GM21381 (cell line): ENCODE measurements at regions not wholly inside any gene's neighbourhood (a gene's known extent, or its start where the extent isn't known, plus 50 kb on each side); places are given as distances from the start of the nearest gene placed in this dataset.
"Not testable (repeated sequence)": the region's sequence is repeated elsewhere in the genome, so short reads cannot be mapped to it uniquely, and the experiment has no call there.

Experiments
- ATAC-seq: cut with Tn5 transposase; IDR thresholded peaks from one replicate; pipeline ENCODE4 v1.9.1; 2021; ENCODE audit warnings: mild to moderate bottlenecking, moderate library complexity; ENCODE audit not compliant: unreplicated experiment

- ATAC-seq, result no peak
Measured at GRCh38 chr14:43012817-43013216, 1406.1 kb downstream of the LRFN5 start.

DNA sequence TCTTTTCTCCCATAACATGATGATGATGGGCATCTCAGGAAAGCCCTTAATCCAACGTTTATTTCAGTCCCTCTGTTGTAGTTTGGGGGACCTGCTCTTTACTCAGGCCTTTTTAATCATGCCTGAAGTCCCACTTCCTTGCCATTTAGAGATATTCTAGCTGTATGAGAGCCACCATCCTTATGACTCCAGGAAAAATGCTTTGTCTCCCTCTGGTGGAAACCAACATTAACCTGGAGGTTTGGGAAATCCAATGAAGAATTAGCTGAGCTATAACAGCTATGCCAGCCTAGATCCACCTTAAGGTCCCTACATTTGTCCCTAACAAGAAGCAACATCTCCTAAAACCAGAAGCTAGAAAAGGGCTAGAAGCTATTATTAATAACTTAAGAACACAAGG is 1399.1 kb downstream of the LRFN5 start:
- ATAC-seq, result no peak

DNA sequence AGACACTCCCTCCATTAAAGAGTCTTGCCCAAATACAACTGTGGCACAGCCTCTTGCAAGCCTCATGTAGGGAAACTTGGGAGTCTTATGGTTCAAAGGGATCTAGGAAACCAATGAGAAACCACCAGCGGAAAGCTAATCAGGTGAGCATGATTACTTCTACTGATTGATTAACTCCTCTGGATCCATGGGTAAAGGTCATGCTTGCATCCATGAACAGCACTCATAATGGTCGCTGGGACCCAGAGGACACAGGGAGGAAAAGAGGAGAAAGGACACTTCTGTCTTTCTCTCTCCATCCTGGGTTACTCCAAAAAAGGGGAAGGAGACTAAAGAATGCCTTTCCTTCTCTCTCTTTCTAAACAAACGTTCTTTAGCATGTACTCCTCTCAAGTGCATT is 1397.2 kb downstream of the LRFN5 start:
- ATAC-seq, result no peak

GRCh38 chr14:43001731-43002130 is 1395.1 kb downstream of the LRFN5 start:
- no peak for ATAC-seq

DNA sequence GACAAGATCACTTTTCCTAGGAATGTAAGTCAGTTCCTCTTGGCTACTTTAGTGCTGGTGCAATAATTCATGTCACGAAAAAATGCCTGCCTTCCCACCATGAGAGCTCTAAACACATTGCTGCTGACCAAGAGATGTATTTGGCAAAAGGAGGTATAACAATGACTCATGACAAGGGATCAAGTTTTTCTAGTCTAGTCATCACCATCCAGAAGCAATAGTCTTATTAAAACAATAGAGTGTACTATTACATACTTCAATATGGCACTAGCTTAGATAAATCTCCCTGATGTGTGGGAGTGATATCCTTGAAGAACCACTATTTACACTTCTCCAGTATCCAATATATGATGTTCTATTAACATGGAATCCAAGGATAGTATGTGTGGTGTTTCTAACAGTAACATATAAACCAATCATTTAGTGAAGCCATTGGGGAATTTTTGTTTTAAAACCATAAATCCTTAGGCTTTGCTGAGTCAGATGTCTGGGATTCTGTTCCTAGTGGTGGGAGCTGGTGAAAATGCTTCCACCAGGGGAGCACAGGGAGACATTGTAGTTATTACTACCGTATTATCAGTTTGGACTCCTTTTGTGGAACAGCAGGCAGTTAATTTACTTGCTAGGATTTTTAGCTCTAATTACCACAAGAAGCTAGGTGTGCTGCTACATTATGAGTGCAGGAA is 1387.5 kb downstream of the LRFN5 start:
- ATAC-seq, result no peak

DNA sequence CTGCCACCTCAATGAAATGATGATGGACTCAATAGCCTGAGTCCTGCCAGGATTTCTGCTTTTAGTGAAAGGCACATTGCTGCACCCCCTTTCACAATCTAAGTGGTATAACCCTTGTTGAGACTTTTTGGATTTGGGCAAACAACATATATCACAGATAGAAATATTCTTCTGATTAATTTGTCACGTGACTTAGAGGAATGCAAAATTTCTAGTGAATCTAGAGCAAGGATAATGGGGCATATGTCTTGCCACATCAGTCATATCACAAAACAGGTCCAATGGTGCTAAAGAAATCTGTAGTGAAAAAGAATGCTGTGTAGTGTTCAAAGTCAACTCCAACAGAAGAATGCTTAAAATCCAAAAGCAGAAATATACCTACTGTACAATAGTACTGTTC is 1386.3 kb downstream of the LRFN5 start:
- no peak for ATAC-seq

DNA sequence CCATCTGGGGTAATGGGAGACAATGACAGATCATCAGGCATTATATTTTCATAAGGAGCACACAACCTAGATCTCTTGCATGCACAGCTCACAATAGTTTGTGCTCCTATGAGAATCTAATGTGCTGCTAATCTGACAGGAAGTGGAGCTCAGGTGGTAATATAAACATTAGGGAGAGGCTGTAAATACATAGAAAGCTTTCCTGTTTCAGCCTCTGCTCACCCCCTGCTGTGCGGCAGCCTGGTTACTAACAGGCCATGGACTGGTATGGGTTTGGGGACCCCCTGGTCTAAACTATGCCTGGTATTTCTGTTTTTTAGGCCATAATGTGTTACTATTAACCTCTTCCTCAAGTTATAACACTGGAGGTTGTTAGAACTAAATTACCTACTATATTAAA is 1373.7 kb downstream of the LRFN5 start:
- ATAC-seq, result no peak

- ATAC-seq, result not testable (repeated sequence)
Measured at GRCh38 chr14:42973171-42973570, 1366.5 kb downstream of the LRFN5 start.

DNA sequence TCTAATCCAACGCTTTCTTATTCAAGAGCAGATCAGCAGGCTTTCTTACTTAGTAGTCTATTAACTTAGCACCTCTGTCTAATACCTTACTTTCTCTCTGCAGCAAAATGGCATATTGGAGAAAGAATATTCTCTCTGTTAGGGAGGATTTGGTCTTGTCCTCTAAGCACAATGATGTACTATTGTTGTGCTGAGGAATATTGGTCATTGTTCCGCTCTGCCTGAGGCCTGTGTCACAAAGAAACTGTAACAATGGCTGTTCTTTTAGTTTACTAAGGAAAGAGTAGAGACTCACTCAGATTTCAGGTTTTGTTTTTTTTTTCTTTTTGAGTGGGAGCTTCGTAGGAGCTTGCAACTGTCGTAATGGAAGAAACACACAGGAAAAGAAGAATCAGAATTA is 1358.8 kb downstream of the LRFN5 start:
- ATAC-seq, result no peak

DNA sequence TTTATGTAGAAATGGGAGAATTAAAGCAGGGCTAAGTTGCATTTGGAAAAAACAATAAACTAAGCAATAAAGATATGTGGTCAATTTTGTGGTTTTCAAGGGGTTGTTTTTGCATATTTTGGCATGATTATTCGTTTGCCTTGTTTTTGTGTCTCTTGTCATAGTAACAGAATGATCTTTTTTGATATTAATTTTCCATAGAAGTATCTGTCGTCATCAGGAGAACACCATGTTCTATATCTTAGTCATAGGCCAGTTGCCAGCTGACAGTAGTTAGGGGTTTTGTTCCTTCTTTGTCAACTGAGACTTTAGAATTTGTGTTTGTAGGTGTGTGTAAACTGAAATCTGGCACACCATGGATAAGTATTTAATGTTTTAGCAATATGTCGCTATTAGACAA is 1354.8 kb downstream of the LRFN5 start:
- ATAC-seq, result no peak

- ATAC-seq, result no peak
Measured at GRCh38 chr14:42950363-42950762, 1343.7 kb downstream of the LRFN5 start.

- ATAC-seq, result no peak
Measured at GRCh38 chr14:42947991-42948390, 1341.3 kb downstream of the LRFN5 start.

DNA sequence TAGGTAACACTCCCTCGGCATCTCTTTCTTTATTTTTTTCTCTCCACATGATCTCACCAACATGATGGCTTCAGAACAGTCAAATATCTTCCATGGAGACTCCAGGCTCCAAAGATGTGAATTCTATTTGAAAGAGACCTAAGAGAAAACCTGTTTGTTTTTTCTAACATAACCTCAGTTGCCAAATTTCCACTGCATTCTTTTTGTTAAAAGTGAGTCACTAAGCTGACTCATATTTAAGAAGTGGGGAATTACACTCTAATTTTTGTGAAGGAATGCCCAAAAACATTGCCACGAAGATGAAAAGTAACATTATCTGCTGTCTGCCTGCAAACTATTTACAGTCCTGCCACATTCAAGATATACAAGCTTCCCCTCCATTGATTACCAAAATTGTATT is 1337.6 kb downstream of the LRFN5 start:
- ATAC-seq, result no peak

DNA sequence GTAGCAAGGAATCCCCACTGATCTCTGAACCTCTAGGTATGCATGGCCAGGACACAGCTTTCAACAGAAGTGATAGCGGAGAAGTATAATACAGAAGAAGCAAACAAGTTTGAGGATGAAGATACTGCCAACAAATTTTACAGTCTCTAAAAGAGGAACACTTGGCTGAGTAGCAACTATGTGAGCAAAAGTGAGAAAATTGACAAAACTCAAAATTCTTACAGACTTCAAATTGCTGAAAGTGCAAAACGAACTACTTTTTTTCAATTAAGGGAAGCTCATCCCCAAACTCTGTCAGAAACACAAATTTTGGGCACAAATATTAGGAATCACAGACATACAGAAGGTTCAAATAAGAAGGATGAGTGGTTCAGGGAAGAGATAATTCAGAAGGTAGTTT is 1324.6 kb downstream of the LRFN5 start:
- no peak for ATAC-seq

- no peak for ATAC-seq
Measured at GRCh38 chr14:42929806-42930480, 1323.3 kb downstream of the LRFN5 start.

DNA sequence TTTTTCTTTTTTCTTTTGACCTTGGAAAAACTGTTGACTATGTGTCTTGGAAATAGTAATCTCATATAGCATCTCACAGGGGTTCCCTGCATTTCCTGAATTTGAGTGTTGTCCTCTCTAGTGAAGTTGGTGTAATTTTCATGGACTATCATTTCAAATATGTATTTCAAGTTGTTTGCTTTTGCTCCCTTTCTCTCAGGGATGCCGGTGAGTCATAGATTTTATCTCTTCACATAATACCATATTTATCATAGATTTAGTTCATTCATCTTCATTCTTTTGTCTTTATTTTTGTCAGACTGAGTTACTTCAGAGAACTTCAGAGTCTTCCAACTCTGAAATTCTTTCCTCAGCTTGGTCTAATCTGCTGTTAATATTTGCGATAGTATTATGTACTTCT is 1320.6 kb downstream of the LRFN5 start:
- no peak for ATAC-seq

- no peak for ATAC-seq
Measured at GRCh38 chr14:42921901-42922300, 1315.2 kb downstream of the LRFN5 start.

GRCh38 chr14:42918615-42919014 is 1311.9 kb downstream of the LRFN5 start:
- ATAC-seq, result no peak

DNA sequence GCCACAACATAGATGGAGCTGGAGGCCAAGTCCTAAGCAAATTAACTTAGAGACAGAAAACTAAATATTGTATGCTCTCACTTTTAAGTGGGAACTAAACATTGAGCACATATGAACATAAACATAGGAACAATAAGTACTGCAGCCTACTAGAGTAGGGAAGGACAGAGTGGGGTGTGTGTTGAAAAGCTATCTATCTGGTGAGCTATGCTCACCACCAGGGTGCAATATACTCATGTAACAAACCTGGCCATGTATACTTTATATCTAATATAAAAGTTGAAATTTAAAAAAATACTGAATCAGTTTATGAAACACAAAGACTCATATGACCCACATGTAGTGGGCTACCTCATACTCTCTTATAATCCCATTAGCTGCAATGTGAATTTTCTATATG is 1305.0 kb downstream of the LRFN5 start:
- ATAC-seq, result no peak

DNA sequence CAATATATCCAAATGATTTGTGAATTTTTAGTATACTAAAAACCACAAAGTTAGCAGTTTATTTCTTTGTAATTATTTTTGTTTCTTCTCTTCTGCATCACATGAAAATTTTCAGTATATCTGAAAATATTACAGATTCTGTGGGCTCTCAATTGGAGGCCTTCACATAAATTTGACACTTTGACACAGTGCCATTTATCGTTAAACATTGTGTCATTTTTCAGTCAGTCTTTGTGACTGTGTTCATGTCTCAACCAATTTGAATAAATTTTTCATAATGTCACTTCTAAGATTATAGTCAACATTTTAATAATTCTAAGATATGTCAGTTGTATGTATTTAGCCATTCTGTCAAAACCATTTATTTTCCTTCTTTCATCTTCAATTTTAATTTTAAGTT is 1303.0 kb downstream of the LRFN5 start:
- ATAC-seq, result no peak

DNA sequence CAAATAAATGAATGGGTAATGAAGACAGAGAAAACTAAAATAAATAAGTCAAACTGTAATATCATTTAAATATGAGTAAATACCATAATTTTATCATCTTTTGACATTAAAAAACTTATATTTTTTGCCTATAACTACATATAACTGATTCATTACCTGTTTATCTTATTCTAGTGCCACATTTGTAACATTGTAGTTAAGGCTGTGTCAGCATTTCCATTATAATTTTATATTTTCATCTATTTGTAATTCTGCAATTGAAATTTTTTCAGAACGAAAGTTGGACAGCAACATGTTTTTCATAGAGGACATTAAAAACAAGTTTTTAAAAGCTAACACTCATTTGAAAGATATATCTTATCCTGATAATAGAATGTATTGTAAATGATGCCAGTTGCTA is 1286.5 kb downstream of the LRFN5 start:
- ATAC-seq, result no peak

DNA sequence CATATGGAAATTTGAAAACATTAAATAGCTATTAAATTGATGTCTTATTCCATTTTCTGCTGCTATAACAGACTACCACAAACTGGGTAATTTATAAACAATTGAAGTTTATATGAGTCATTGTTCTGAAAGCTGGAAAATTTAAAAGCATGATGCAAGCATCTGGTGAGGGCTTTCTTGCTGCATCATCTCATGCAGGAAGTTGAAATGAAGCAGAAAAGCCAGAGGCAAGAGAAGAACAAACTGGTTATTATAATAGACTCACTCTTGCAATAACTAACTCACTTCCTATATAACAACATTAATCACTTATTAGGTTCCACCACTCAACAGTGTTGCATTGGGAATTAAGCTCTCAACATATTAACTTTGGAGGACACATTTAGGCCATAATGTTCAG is 1277.4 kb downstream of the LRFN5 start:
- no peak for ATAC-seq

GRCh38 chr14:42877716-42878115 is 1271.0 kb downstream of the LRFN5 start:
- no peak for ATAC-seq
